IMR-90 (cell line): ENCODE measurements at regions not wholly inside any gene's neighbourhood (a gene's known extent, or its start where the extent isn't known, plus 50 kb on each side); places are given as distances from the start of the nearest gene placed in this dataset.

Experiments used
- ATAC-seq: fragments of 200-7000 bp; cut with Tn5 transposase; 2 replicates; pipeline ENCODE4 v1.9.1; 2020; ENCODE audit warnings: low read depth, mild to moderate bottlenecking, moderate library complexity
- BruUV-seq: library from RNA; stranded (reverse); fragments of 400-500 nt; replicated peaks from 2 replicates; lab custom pipeline; 2021; lab: Mats Ljungman, UMichigan
- CTCF ChIA-PET: fragments of 300-600 bp; formaldehyde crosslinking; extraction: SDS; loops from one replicate; lab custom pipeline; 2021; ENCODE audit warnings: antibody characterized with exemption; lab: Yijun Ruan, JAX
- POLR2A ChIA-PET: fragments of 300-600 bp; sonication (Branson Sonifier 250); formaldehyde crosslinking; loops from one replicate; lab custom pipeline; 2022; ENCODE audit warnings: antibody characterized with exemption; ENCODE audit not compliant: unreplicated experiment; lab: Charles Lee
- DNase-seq: peaks from one replicate; pipeline ENCODE4 v3.0.0; 2013
- H2AFZ ChIP-seq: replicated peaks from 2 replicates; pipeline ENCODE3; 2013; ENCODE audit warnings: low read length, mild to moderate bottlenecking; ENCODE audit not compliant: poor library complexity
- H2AK5ac ChIP-seq: 2 replicates; pipeline ENCODE4 v1.6.1; 2013; ENCODE audit warnings: low read depth, low read length, inconsistent platforms
- H2AK9ac ChIP-seq: replicated peaks from 2 replicates; pipeline ENCODE3; 2013; ENCODE audit warnings: mild to moderate bottlenecking, low read depth, low read length, moderate library complexity; ENCODE audit not compliant: poor library complexity
- H2BK120ac ChIP-seq: 2 replicates; pipeline ENCODE4 v1.6.1; 2013; ENCODE audit warnings: low read depth, low read length, inconsistent platforms
- H2BK15ac ChIP-seq: 3 replicates; pipeline ENCODE4 v1.6.1; 2013; ENCODE audit warnings: low read depth, low read length, inconsistent platforms
- H2BK20ac ChIP-seq: 2 replicates; pipeline ENCODE4 v1.6.1; 2013; ENCODE audit warnings: low read depth, mild to moderate bottlenecking, inconsistent platforms, low read length, moderate library complexity
- H2BK5ac ChIP-seq: 2 replicates; pipeline ENCODE4 v1.6.1; 2013; ENCODE audit warnings: mild to moderate bottlenecking, low read depth, low read length, inconsistent platforms; ENCODE audit not compliant: poor library complexity, severe bottlenecking
- H3K14ac ChIP-seq: replicated peaks from 2 replicates; pipeline ENCODE4 v1.6.1; 2013; ENCODE audit warnings: low read depth, low read length, inconsistent platforms
- H3K18ac ChIP-seq: 2 replicates; pipeline ENCODE4 v1.6.1; 2013; ENCODE audit warnings: low read depth, low read length, control low read depth
- H3K23ac ChIP-seq: 2 replicates; pipeline ENCODE4 v1.6.1; 2013; ENCODE audit warnings: low read depth, low read length, inconsistent platforms
- H3K27ac ChIP-seq: 2 replicates; pipeline ENCODE4 v1.5.1; 2013; ENCODE audit warnings: mild to moderate bottlenecking, control low read depth, low read length; ENCODE audit not compliant: insufficient read depth
- H3K27me3 ChIP-seq: 2 replicates; pipeline ENCODE4 v1.6.1; 2013; ENCODE audit warnings: low read length; ENCODE audit not compliant: control insufficient read depth, insufficient read depth
- H3K36me3 ChIP-seq: 2 replicates; pipeline ENCODE4 v1.6.1; 2013; ENCODE audit warnings: low read length, mixed read lengths; ENCODE audit not compliant: control insufficient read depth, insufficient read depth
- H3K4ac ChIP-seq: 2 replicates; pipeline ENCODE4 v1.6.1; 2013; ENCODE audit warnings: low read depth, low read length, inconsistent platforms
- H3K4me1 ChIP-seq: 2 replicates; pipeline ENCODE4 v1.6.1; 2013; ENCODE audit warnings: low read length, mixed read lengths; ENCODE audit not compliant: control insufficient read depth, insufficient read depth
- H3K4me2 ChIP-seq: 2 replicates; pipeline ENCODE4 v1.6.1; 2013; ENCODE audit warnings: low read depth, mild to moderate bottlenecking, control low read depth, low read length, moderate library complexity
- H3K4me3 ChIP-seq: 2 replicates; pipeline ENCODE4 v1.5.1; 2013; ENCODE audit warnings: low read depth, mild to moderate bottlenecking, control low read depth, low read length, moderate library complexity; ENCODE audit not compliant: insufficient read depth
- H3K56ac ChIP-seq: 2 replicates; pipeline ENCODE4 v1.6.1; 2013; ENCODE audit warnings: low read length, inconsistent platforms; ENCODE audit not compliant: insufficient read depth; ENCODE audit errors: extremely low read depth
- H3K79me1 ChIP-seq, 2 experiments: 2 replicates each; pipeline ENCODE4 v1.6.1; 2013; ENCODE audit warnings: low read length in 2 of 2, inconsistent platforms in 1 of 2, low read depth in 1 of 2
- H3K9ac ChIP-seq: 2 replicates; pipeline ENCODE4 v1.6.1; 2013; ENCODE audit warnings: low read depth, low read length, control low read depth
- H3K9me1 ChIP-seq: 2 replicates; pipeline ENCODE4 v1.6.1; 2013; ENCODE audit warnings: low read length, inconsistent platforms; ENCODE audit not compliant: insufficient read depth
- H3K9me3 ChIP-seq: 2 replicates; pipeline ENCODE4 v1.6.1; 2013; ENCODE audit warnings: low read length; ENCODE audit not compliant: control insufficient read depth, insufficient read depth
- H4K20me1 ChIP-seq: 2 replicates; pipeline ENCODE4 v1.6.1; 2013; ENCODE audit warnings: low read length, inconsistent platforms; ENCODE audit not compliant: insufficient read depth
- H4K5ac ChIP-seq: 2 replicates; pipeline ENCODE4 v1.6.1; 2013; ENCODE audit warnings: mild to moderate bottlenecking, low read depth, low read length, control low read depth
- H4K8ac ChIP-seq, 2 experiments: 2 replicates each; pipeline ENCODE4 v1.6.1; 2013; ENCODE audit warnings: low read depth in 2 of 2, low read length in 2 of 2, control low read depth in 1 of 2, inconsistent platforms in 1 of 2
- H4K91ac ChIP-seq: 2 replicates; pipeline ENCODE4 v1.6.1; 2013; ENCODE audit warnings: low read depth, low read length, inconsistent platforms; ENCODE audit not compliant: insufficient read depth
- BHLHE40 ChIP-seq: fragments of 150-350 bp; IDR thresholded peaks from 2 replicates; pipeline ENCODE4 v1.6.1; 2016; ENCODE audit warnings: mild to moderate bottlenecking, low read depth, low read length
- CEBPB ChIP-seq: IDR thresholded peaks from 2 replicates; pipeline ENCODE4 v1.6.1; 2012; ENCODE audit warnings: low read depth, low read length, improper control_type of control experiment
- CHD1 ChIP-seq: IDR thresholded peaks from 2 replicates; pipeline ENCODE4 v1.6.1; 2012; ENCODE audit warnings: low read depth, low read length, improper control_type of control experiment
- CTCF ChIP-seq: conservative IDR thresholded peaks from 2 replicates; pipeline ENCODE4 v1.5.1; 2012; ENCODE audit warnings: mild to moderate bottlenecking, low read depth, low read length, improper control_type of control experiment
- ELK1 ChIP-seq: fragments of 150-350 bp; IDR thresholded peaks from 2 replicates; pipeline ENCODE4 v1.6.1; 2016; ENCODE audit warnings: low read depth, mild to moderate bottlenecking, low read length, moderate library complexity, borderline replicate concordance
- FOS ChIP-seq: fragments of 150-350 bp; IDR thresholded peaks from 2 replicates; pipeline ENCODE4 v1.6.1; 2016; ENCODE audit warnings: low read depth, low read length
- MAFK ChIP-seq: IDR thresholded peaks from 2 replicates; pipeline ENCODE4 v1.6.1; 2012; ENCODE audit warnings: low read depth, low read length, improper control_type of control experiment
- MAZ ChIP-seq: IDR thresholded peaks from 2 replicates; pipeline ENCODE4 v1.6.1; 2012; ENCODE audit warnings: low read depth, mild to moderate bottlenecking, low read length, improper control_type of control experiment, moderate library complexity, borderline replicate concordance
- MXI1 ChIP-seq: IDR thresholded peaks from 2 replicates; pipeline ENCODE4 v1.6.1; 2012; ENCODE audit warnings: low read depth, mild to moderate bottlenecking, low read length, moderate library complexity, borderline replicate concordance
- NFE2L2 ChIP-seq: fragments of 150-350 bp; IDR thresholded peaks from 2 replicates; pipeline ENCODE4 v1.6.1; 2016; ENCODE audit warnings: low read depth, mild to moderate bottlenecking, low read length
- POLR2A ChIP-seq: IDR thresholded peaks from 2 replicates; pipeline ENCODE4 v1.6.1; 2012; ENCODE audit warnings: mild to moderate bottlenecking, low read depth, low read length
- RAD21 ChIP-seq: IDR thresholded peaks from 2 replicates; pipeline ENCODE4 v1.6.1; 2012; ENCODE audit warnings: low read length, improper control_type of control experiment
- RCOR1 ChIP-seq: IDR thresholded peaks from 2 replicates; pipeline ENCODE4 v1.6.1; 2012; ENCODE audit warnings: mild to moderate bottlenecking, low read length, improper control_type of control experiment; ENCODE audit not compliant: insufficient replicate concordance
- RFX5 ChIP-seq: IDR thresholded peaks from 2 replicates; pipeline ENCODE4 v1.8.0; 2012; ENCODE audit warnings: low read depth, mild to moderate bottlenecking, low read length, moderate library complexity
- SMC3 ChIP-seq: fragments of 150-350 bp; IDR thresholded peaks from 2 replicates; pipeline ENCODE4 v1.6.1; 2016; ENCODE audit warnings: low read depth, mild to moderate bottlenecking, antibody characterized with exemption, low read length, moderate library complexity
- USF2 ChIP-seq: fragments of 150-350 bp; IDR thresholded peaks from 2 replicates; pipeline ENCODE4 v1.6.1; 2017; ENCODE audit warnings: mild to moderate bottlenecking, antibody characterized with exemption, low read length, low read depth
- WGBS, 2 experiments: methylation state at CpG; one replicate each; pipeline versions ENCODE4 v1.1.5 to v1.1.7; 2013; ENCODE audit warnings: missing lambda C conversion rate in 2 of 2; ENCODE audit not compliant: insufficient read length in 1 of 2; ENCODE audit errors: extremely low coverage in 2 of 2; 5-methylcytosine and 5-hydroxymethylcytosine counted together
- dilution Hi-C: fragments of 300-500 bp; cut with HindIII; formaldehyde crosslinking; loops from one replicate; pipeline ENCODE4 v1.14.3; 2018; ENCODE audit warnings: low sequenced_read_pairs; ENCODE audit not compliant: unreplicated experiment
- in situ Hi-C: fragments of 300-500 bp; cut with MboI; formaldehyde crosslinking; loops from 3 replicates; pipeline ENCODE4 v1.14.3; 2019; ENCODE audit warnings: low sequenced_read_pairs, inconsistent platforms, mixed read lengths
- intact Hi-C: fragments of 100-400 bp; cut with micrococcal nuclease; formaldehyde crosslinking; loops from 2 replicates; pipeline ENCODE4 v1.10.0; 2022

GRCh38 chr11:70593446-70593983 is 195.2 kb downstream of the CTTN start:
- dilution Hi-C loops = no loop called here

More at GRCh38 chr11:70593446-70593983, 195.2 kb downstream of the CTTN start:
- no peak overlapping the region for H3K23ac ChIP-seq
- no peak overlapping the region for H3K14ac ChIP-seq
- WGBS, 2 experiments = no CpG with 5 or more reads among the region's 10 CpGs
- intact Hi-C loops (no loop called here), in situ Hi-C loops (no loop called here)
- no peaks in the 10 kb centered on the region for H3K4me1 ChIP-seq
- no peak overlapping the region for H3K4ac ChIP-seq
- no peak overlapping the region for H4K5ac ChIP-seq
- no peak overlapping the region for H4K91ac ChIP-seq
- POLR2A ChIA-PET = no interaction called here
- H2BK15ac ChIP-seq = no peak overlapping the region
- ATAC-seq = no peak
- no TSS peak for BruUV-seq
- no peak overlapping the region for H2AFZ ChIP-seq
- no peaks in the 10 kb centered on the region for H3K9me3 ChIP-seq
- H2BK20ac ChIP-seq = no peak overlapping the region
- CTCF ChIA-PET = no interaction called here
- H2BK120ac ChIP-seq = no peak overlapping the region
- H2AK5ac ChIP-seq = no peak overlapping the region
- H3K9ac ChIP-seq = no peak overlapping the region
- H2BK5ac ChIP-seq = no peak overlapping the region
- no peak overlapping the region for H2AK9ac ChIP-seq
- no peak overlapping the region for H4K8ac ChIP-seq
- H3K79me1 ChIP-seq = no peaks in the 10 kb centered on the region
- no peaks in the 10 kb centered on the region for H3K36me3 ChIP-seq
- no peak for TF ChIP-seq USF2
- no peak for TF ChIP-seq POLR2A
- TF ChIP-seq MAZ = no peak
- TF ChIP-seq CHD1 = no peak
- no peak for TF ChIP-seq FOS
- TF ChIP-seq ELK1 = no peak
- TF ChIP-seq NFE2L2 = no peak
- TF ChIP-seq RAD21 = no peak
- TF ChIP-seq MXI1 = no peak
- no peak for TF ChIP-seq RCOR1
- TF ChIP-seq CEBPB = no peak
- no peak for TF ChIP-seq SMC3
- TF ChIP-seq BHLHE40 = no peak
- TF ChIP-seq RFX5 = no peak
- no peak for TF ChIP-seq CTCF
- no peak for TF ChIP-seq MAFK
- no peak overlapping the region for H3K18ac ChIP-seq
- H3K27ac ChIP-seq = no peak overlapping the region
- H3K27me3 ChIP-seq = peaks cover 4% of the 10 kb centered on the region; the same call in 1 of the 2 replicates
- H3K56ac ChIP-seq = no peak overlapping the region
- H3K9me1 ChIP-seq = no peaks in the 10 kb centered on the region
- H4K20me1 ChIP-seq = no peaks in the 10 kb centered on the region; the same call in 1 of the 2 replicates
- H3K4me2 ChIP-seq = no peak overlapping the region
- no peak overlapping the region for H3K4me3 ChIP-seq
- DNase-seq = no peak
